ENCODE measurements at regions not wholly inside any gene's neighbourhood (a gene's known extent, or its start where the extent isn't known, plus 50 kb on each side); places are given as distances from the start of the nearest gene placed in this dataset.

DNA sequence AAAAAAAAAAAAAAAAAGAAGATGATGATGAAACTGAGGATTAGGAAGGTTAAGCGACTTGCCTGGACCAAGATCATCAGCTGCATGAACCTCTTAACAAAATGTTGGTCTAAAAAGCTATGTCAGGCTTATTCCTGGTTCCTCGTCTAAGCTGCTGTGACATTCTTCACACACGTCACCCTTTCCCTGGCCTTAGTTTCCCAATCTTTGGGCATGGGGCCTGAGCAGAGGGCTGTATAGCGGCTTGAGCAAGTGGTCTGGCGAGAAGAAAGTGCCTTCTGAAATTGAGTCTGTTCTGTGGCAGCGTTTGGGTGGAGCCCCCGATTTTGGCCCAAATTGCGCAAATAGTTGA, 58.7 kb upstream of the CCND2 start:
- TF ChIP-seq CTCF (conservative IDR thresholded peaks at IDR 0.05; ENCODE audit: low read length) (no peak), EZH2phosphoT487 (IDR thresholded peaks at IDR 0.05; ENCODE audit: borderline replicate concordance, low read depth, low read length) (no peak)
